HG03439 (cell line): ENCODE measurements at regions not wholly inside any gene's neighbourhood (a gene's known extent, or its start where the extent isn't known, plus 50 kb on each side); places are given as distances from the start of the nearest gene placed in this dataset.

Source experiments
- ATAC-seq: cut with Tn5 transposase; IDR thresholded peaks from one replicate; pipeline ENCODE4 v1.9.1; 2021; ENCODE audit warnings: mild to moderate bottlenecking, moderate library complexity; ENCODE audit not compliant: unreplicated experiment

GRCh38 chr11:113555071-113555619, 79.9 kb upstream of the DRD2 start:
- ATAC-seq, result no peak

DNA sequence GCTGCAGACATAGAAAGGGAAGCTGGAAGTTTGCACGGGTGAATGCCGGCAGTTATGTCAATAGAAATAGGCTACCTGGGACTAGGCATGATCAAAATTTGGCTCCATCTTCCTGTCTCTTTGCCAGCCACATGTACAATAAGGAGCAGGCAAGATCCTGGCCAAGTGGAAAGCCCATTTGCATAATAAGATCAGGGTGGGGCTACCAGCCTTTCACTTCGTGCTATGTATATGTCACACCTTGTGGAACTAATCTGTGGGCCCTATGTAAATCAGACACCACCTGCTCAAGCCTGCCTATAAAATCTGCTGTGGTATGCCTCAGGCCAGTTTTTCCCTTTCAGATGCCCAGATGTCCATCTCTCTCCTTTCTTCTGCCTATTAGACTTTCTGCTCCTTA, 79.3 kb upstream of the DRD2 start:
- no peak for ATAC-seq

- ATAC-seq, result no peak
Observed at GRCh38 chr11:113553915-113554314, 78.7 kb upstream of the DRD2 start.

DNA sequence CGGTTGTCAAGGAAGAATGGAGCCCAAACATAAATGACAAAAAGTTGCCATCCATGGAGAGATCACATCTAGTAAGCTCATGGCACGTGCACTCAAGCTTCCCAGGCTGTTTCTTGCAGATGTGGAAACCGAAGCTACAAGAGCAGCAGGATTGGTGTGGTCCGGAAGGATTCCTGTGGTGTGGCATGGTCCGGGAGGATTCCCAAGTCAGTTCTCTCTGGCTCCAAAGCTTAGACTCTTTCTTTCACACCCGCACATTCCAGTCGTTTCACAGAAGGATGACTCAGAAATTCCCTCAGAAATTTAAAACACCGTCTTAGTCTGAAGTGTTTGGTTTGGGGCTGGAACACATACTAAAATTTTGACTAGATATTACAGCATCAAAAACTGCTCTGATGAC, 78.0 kb upstream of the DRD2 start:
- ATAC-seq, result no peak

DNA sequence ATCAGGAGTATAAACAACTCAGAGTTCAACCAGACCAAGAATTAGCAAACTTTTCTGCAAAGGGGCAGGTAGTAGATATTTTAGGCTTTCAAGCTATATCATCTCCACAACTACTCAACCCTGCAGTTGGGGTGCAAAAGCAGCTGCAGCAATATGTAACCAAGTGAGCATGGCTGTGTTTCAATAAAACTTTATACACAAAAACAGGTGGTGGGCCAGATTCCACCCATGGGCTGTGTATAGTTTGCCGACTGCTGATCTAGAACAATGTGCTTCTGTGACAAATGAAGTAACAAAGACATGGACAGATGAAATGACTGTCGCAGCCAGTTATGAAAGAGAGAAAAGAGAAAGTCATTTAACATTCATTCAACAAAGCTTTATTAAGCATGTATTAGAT, 77.1 kb upstream of the DRD2 start:
- ATAC-seq, result no peak

- ATAC-seq, result no peak
Observed at GRCh38 chr11:113551645-113552044, 76.4 kb upstream of the DRD2 start.

DNA sequence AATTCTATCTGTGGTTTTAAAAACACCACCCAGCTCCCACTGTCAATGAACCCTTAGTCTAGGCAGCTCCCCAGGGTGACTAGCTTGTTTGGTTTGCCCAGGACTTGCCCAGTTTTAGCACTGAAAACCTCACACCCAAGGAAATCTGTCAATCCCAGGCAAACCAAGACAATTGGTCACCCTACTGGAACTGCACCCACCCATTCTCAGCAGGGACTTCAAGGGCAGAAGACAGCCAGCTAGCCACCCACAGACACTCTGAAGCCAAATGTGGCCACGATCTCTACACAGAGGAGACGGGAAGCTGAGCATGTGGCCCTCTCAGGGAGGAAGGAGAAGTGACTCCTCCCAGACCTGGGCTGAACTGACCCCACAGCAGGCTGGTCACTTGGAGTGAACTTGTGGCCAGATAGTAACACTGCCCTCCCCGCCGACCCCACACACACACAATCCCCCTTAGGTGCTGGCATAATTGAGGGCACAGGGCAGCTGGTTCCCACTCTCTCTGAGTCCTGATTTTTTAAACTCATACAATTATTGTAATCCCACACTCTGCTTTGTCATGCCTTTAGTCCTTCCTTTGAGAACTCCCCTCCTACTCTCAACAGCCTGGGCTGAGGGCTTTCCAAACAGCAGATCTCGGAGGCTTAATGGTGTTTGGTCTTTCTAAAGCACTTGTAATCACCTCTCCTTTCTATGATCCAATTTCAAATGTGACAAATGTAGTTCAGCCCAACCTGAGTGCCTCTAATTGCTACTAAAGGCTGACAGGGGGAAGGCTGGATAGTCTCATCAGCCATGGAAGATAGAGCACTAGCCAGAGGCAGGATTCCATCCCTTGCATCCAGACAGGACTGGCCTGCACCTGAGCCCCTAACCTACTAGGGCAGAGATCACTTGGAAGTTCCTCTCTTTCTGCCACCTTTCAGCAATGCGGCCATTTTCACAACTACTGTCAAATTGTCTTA, 74.7 kb upstream of the DRD2 start:
- ATAC-seq, result no peak

DNA sequence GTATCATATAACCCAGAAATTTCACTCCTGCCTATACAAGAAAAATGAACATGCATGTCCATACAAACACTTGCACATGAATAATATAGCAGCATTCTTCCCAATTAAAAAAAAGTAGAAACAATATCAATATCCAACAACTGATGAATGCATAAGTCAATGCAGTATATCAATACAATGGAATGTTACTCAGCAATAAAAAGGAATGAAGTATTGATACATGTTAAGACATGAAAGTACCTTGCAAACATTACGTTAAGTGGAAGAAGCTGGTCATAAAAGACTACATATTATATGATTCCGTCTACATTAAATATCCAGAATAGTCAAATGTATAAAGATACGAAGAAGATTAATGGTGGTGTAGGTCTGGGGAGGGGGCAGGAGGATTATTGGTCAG, 73.9 kb upstream of the DRD2 start:
- no peak for ATAC-seq

- ATAC-seq, result no peak
Observed at GRCh38 chr11:113547739-113548138, 72.5 kb upstream of the DRD2 start.

GRCh38 chr11:113546757-113547507, 71.7 kb upstream of the DRD2 start:
- no peak for ATAC-seq

GRCh38 chr11:113542420-113542819, 67.2 kb upstream of the DRD2 start:
- no peak for ATAC-seq

- no peak for ATAC-seq
Observed at GRCh38 chr11:113540416-113541330, 65.5 kb upstream of the DRD2 start.

DNA sequence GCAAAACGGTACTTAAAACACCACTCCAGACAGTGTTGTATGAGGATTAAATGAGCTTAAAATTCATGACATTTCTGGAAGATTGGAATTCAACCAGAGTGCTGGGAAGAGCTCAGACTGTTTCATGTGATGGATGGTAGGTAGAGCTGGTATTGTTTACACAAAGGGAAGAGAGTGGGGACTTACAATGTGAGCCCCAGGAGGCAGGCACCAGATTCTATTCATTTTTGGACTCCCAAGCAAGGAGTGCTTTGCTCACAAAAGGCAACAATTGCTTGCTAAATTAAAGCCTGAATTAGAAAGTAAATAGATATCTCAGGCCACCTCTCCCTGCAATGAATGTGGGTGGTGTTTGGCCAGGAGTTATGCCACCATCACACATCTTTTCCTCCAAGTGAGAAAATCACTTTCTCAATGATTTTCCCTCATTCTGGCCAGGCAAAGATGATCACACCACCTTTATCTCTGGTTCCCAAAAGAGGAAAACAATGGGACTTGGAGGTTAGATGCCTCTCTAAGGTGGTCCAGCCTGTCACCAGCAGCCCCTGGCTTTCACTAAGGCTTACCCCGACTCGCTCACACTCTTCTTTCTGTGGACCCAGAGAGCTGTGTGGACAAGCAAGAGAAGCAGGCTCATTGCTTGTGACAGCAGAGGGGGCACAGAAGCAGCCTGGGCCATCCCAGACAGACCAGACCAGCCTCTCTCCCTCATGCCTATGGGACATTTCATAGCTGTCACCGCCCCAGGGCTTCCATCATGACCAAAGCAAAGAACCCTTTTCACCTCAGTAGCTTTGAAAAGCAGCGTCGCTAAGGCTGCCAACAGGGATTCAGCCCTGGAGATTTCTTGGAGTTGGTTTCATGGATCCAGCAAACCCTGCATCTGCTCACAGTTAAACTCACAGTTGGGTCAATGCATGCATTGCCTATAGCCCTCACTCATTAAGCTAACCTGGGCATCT, 63.5 kb upstream of the DRD2 start:
- ATAC-seq, result no peak

DNA sequence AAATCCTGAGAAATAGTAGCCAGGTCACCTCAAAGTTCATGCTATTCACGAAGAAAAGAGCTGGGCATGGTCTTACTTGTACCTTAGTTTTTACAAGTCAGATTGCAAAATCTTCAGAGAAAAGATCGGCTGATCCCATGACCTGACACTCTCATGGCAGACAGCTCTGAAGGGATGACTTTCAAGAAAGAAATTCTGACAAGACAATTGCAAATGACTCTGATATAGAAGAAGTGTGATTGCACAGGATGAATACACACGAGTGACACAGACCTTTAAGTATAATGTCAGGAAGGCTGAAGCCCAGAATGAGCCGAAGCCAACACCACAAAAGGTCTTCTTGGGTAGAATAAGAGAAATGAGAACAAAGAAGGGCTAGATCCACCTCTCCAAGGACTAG, 59.4 kb upstream of the DRD2 start:
- no peak for ATAC-seq

- ATAC-seq, result no peak
Observed at GRCh38 chr11:113533425-113533698, 58.2 kb upstream of the DRD2 start.

DNA sequence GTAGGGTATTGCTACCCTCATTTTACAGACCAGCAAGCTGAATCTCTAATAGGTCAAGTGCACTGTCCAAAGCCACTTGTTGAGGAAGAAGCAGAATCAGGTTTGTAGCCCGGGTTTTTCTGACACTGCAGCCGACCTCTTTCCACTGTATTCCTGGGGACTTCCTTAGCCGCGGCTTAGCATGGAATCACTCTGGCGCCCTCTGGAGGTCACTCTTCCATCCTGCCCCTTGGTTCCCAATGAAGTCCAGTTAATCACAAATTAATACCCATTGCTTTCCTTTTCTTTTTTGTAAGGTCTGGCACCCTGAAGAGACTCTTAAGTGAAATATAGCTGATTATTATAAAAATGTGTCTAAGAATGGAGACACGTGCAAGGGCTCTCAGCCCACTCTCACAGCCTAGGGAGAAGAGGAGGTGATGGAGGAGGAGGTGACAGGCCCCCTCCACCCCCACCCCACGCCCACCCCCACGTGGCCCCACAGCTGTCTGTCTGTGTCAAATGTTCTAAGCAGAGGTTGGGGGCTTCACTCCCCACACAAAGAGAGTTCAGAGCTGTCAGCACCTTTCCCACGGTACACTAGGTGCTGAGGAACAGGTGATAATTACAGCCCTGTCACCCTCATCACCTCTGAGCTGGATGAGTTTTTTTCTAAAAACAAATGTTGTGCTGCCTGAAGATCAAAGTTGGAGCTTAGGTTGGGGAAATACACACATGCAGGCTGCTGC, 57.7 kb upstream of the DRD2 start:
- no peak for ATAC-seq

DNA sequence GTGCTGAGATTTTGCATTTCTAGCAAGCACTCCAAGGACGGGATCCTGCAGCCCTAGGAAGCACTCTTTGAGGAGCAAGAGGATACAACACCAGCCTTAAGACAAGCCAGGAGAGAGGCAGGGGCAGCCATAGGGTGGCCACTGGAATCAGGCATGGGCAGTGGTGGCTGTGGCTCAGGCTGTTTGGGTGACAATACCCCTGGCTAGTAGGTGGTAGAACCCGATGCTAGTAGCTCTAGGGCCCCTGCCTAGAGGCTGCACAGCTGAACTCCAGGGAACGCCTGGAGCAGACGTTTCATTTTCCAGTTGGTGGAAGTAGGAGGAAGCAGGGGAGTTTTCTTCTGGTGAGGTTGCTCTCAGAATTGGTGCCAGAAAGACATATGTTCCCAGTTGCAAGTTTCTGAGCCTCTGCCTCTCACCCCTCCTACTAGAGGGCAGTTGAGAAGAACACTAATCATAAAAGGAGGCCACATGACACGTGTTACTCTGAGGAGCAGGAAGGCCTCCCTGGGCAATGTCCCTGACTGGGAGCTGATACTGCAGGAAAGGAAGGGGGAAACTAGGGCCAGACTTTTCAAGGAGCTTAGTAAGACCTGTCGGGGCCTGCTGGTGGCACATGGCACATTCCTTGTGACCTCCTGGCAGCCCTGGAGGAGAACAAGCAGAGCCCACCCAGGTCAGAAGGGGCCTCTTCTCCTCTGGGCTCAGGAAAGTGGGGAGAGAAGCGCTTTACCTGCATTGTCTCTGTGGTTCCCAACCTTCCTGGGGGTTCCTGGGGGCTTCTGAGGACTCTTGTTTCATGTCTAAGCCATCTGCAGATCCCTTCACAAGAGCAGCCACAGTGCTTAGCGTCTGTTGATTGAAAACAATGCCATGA, 56.6 kb upstream of the DRD2 start:
- ATAC-seq, result no peak

DNA sequence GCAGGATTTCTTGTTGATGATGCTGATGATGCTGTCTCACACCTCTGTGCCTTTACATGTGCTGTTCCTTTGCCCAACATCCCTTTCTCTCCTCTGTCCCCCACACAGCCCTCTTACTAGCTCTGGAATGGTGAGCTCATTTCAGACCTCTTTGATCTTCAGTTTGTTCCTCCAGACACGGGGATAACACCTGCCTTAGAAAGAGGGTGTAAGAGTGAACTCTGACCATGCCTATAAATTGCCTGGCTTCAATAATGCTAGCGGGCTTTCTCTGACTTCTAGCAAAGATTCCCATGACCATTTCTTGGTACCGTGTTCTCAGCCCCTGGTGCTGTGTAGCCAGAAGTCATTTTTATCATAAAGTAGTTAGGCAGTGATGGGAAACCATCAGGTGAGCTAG, 55.9 kb upstream of the DRD2 start:
- no peak for ATAC-seq
